ENCODE measurements at regions not wholly inside any gene's neighbourhood (a gene's known extent, or its start where the extent isn't known, plus 50 kb on each side); places are given as distances from the start of the nearest gene placed in this dataset.

GRCh38 chr12:116456330-116457082, 102.7 kb upstream of the MAP1LC3B2 start:
- peaks cover 0 to 18% (median 0%) of the 10 kb centered on the region in 3 donors for H3K4me1 ChIP-seq (ENCODE audit: control insufficient read depth in 3 of 3, insufficient read depth in 2 of 3, low read depth in 1 of 3, low read length in 2 of 3)
- no peak overlapping the region for H3K4me3 ChIP-seq (ENCODE audit: low read depth in 1 of 3, low read length in 3 of 3)
- no peaks in the 10 kb centered on the region for H3K36me3 ChIP-seq (ENCODE audit: control insufficient read depth in 3 of 3, insufficient read depth in 2 of 3, low read depth in 1 of 3, low read length in 3 of 3)
- peak overlapping the region in 2 of 3 donors; percentile 68 to 75 for H3K27ac ChIP-seq (ENCODE audit: low read depth in 1 of 3, low read length in 2 of 3)
- no peaks in the 10 kb centered on the region for H3K27me3 ChIP-seq (ENCODE audit: control insufficient read depth in 3 of 3, insufficient read depth in 3 of 3, low read length in 3 of 3)
- WGBS, 3 donors: 71 to 88% (median 86%) methylated on average over 13 to 14 of the region's 15 CpGs
- FAIRE-seq (no peak), DNase-seq (peak in 1 of 2 donors; percentile 33)
- H3K9me3 ChIP-seq (ENCODE audit: control insufficient read depth in 2 of 2, insufficient read depth in 1 of 2, low read depth in 1 of 2, low read length in 1 of 2): no peaks in the 10 kb centered on the region

GRCh38 chr12:116458492-116458891, 100.7 kb upstream of the MAP1LC3B2 start:
- WGBS, 3 donors: 88 to 90% (median 88%) methylated on average over 12 of the region's 12 CpGs
- H3K4me3 ChIP-seq (ENCODE audit: low read depth in 1 of 3, low read length in 3 of 3): no peak overlapping the region

DNA sequence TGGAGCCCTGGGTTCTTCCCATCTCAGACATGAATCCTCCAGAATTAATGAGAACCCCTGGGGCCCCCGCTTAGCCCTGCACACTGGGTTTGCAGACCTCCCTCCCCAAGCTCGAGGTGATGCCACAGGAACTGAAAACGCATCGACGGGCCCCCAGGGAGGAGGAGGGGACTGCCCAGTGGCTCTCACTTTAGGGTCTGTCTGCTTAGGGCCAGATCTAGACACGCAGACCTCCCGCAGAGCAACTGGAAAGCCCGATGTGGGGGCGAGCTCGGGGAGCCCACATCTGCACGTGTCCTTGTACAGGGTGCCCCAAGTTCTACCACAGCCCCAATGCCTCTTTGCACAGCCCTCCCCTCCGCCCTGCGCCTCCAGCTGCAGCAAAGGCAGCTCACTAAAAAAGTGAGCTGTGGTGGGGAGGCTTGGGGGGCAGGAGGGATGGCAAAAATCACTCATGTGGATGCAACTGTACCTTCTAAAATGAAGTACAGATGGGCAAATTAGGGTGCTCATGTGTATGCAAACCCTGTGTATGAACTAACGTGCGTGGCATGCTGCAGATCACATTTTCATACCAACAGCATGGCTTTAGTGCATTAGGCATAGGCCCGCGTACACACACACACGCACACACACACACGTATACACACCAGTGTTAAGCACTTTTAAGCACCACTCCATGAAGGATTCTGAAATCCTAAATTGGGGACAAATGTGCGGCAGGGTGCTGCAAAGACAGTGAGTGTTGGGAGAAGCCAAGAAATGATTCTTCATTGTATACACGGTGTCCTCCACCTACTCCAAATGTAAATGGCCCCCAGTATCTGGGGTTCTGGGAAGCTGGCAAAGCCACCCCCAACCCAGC, 99.9 kb upstream of the MAP1LC3B2 start:
- Histone ChIP-seq H3K36me3 (ENCODE audit: control insufficient read depth in 3 of 3, insufficient read depth in 2 of 3, low read depth in 1 of 3, low read length in 3 of 3) (no peaks in the 10 kb centered on the region), H3K27ac (ENCODE audit: low read depth in 1 of 3, low read length in 2 of 3) (no peak overlapping the region), H3K4me3 (ENCODE audit: low read depth in 1 of 3, low read length in 3 of 3) (no peak overlapping the region), H3K27me3 (ENCODE audit: control insufficient read depth in 3 of 3, insufficient read depth in 3 of 3, low read length in 3 of 3) (no peaks in the 10 kb centered on the region), H3K9me3 (ENCODE audit: control insufficient read depth in 2 of 2, insufficient read depth in 1 of 2, low read depth in 1 of 2, low read length in 1 of 2) (no peaks in the 10 kb centered on the region), H3K4me1 (ENCODE audit: control insufficient read depth in 3 of 3, insufficient read depth in 2 of 3, low read depth in 1 of 3, low read length in 2 of 3) (peaks cover 0 to 18% (median 0%) of the 10 kb centered on the region in 3 donors)
- no peak for DNase-seq
- no peak for FAIRE-seq
- 85 to 89% (median 88%) methylated on average over 21 of the region's 21 CpGs for WGBS, 3 donors

More at GRCh38 chr12:116458492-116458891, 100.7 kb upstream of the MAP1LC3B2 start:
- no peaks in the 10 kb centered on the region for H3K9me3 ChIP-seq (ENCODE audit: control insufficient read depth in 2 of 2, insufficient read depth in 1 of 2, low read depth in 1 of 2, low read length in 1 of 2)
- H3K27ac ChIP-seq (ENCODE audit: low read depth in 1 of 3, low read length in 2 of 3): no peak overlapping the region
- FAIRE-seq: no peak
- no peaks in the 10 kb centered on the region for H3K27me3 ChIP-seq (ENCODE audit: control insufficient read depth in 3 of 3, insufficient read depth in 3 of 3, low read length in 3 of 3)
- no peak for DNase-seq
- H3K36me3 ChIP-seq (ENCODE audit: control insufficient read depth in 3 of 3, insufficient read depth in 2 of 3, low read depth in 1 of 3, low read length in 3 of 3): no peaks in the 10 kb centered on the region
- peaks cover 0 to 18% (median 0%) of the 10 kb centered on the region in 3 donors for H3K4me1 ChIP-seq (ENCODE audit: control insufficient read depth in 3 of 3, insufficient read depth in 2 of 3, low read depth in 1 of 3, low read length in 2 of 3)

- FAIRE-seq (no peak), DNase-seq (peak; percentile 52 to 68)
- 17 to 53% (median 44%) methylated on average over 17 of the region's 17 CpGs for WGBS, 3 donors
- Histone ChIP-seq H3K27me3 (ENCODE audit: control insufficient read depth in 3 of 3, insufficient read depth in 3 of 3, low read length in 3 of 3) (no peaks in the 10 kb centered on the region), H3K4me3 (ENCODE audit: low read depth in 1 of 3, low read length in 3 of 3) (no peak overlapping the region), H3K36me3 (ENCODE audit: control insufficient read depth in 3 of 3, insufficient read depth in 2 of 3, low read depth in 1 of 3, low read length in 3 of 3) (no peaks in the 10 kb centered on the region), H3K4me1 (ENCODE audit: control insufficient read depth in 3 of 3, insufficient read depth in 2 of 3, low read depth in 1 of 3, low read length in 2 of 3) (peaks cover 0 to 12% (median 0%) of the 10 kb centered on the region in 3 donors), H3K9me3 (ENCODE audit: control insufficient read depth in 2 of 2, insufficient read depth in 1 of 2, low read depth in 1 of 2, low read length in 1 of 2) (no peaks in the 10 kb centered on the region), H3K27ac (ENCODE audit: low read depth in 1 of 3, low read length in 2 of 3) (peak overlapping the region in 2 of 3 donors; percentile 23 to 30)
Measured at GRCh38 chr12:116459916-116460663, 99.1 kb upstream of the MAP1LC3B2 start.

GRCh38 chr12:116461060-116461459, 98.1 kb upstream of the MAP1LC3B2 start:
- no peak for FAIRE-seq
- Histone ChIP-seq H3K4me1 (ENCODE audit: control insufficient read depth in 3 of 3, insufficient read depth in 2 of 3, low read depth in 1 of 3, low read length in 2 of 3) (peaks cover 0 to 7% (median 0%) of the 10 kb centered on the region in 3 donors), H3K27me3 (ENCODE audit: control insufficient read depth in 3 of 3, insufficient read depth in 3 of 3, low read length in 3 of 3) (no peaks in the 10 kb centered on the region), H3K36me3 (ENCODE audit: control insufficient read depth in 3 of 3, insufficient read depth in 2 of 3, low read depth in 1 of 3, low read length in 3 of 3) (no peaks in the 10 kb centered on the region), H3K4me3 (ENCODE audit: low read depth in 1 of 3, low read length in 3 of 3) (no peak overlapping the region), H3K27ac (ENCODE audit: low read depth in 1 of 3, low read length in 2 of 3) (no peak overlapping the region), H3K9me3 (ENCODE audit: control insufficient read depth in 2 of 2, insufficient read depth in 1 of 2, low read depth in 1 of 2, low read length in 1 of 2) (no peaks in the 10 kb centered on the region)
- 95 to 98% (median 97%) methylated on average over 6 of the region's 6 CpGs for WGBS, 3 donors
- no peak for DNase-seq

GRCh38 chr12:116463366-116463765, 95.8 kb upstream of the MAP1LC3B2 start:
- H3K27ac ChIP-seq (ENCODE audit: low read depth in 1 of 3, low read length in 2 of 3): no peak overlapping the region
- WGBS, 3 donors: 88 to 100% (median 97%) methylated on average over 1 of the region's 1 CpG
- no peak overlapping the region for H3K4me3 ChIP-seq (ENCODE audit: low read depth in 1 of 3, low read length in 3 of 3)
- no peaks in the 10 kb centered on the region for H3K27me3 ChIP-seq (ENCODE audit: control insufficient read depth in 3 of 3, insufficient read depth in 3 of 3, low read length in 3 of 3)
- no peak for DNase-seq
- H3K4me1 ChIP-seq (ENCODE audit: control insufficient read depth in 3 of 3, insufficient read depth in 2 of 3, low read depth in 1 of 3, low read length in 2 of 3): peaks cover 0 to 4% (median 0%) of the 10 kb centered on the region in 3 donors
- H3K36me3 ChIP-seq (ENCODE audit: control insufficient read depth in 3 of 3, insufficient read depth in 2 of 3, low read depth in 1 of 3, low read length in 3 of 3): no peaks in the 10 kb centered on the region
- H3K9me3 ChIP-seq (ENCODE audit: control insufficient read depth in 2 of 2, insufficient read depth in 1 of 2, low read depth in 1 of 2, low read length in 1 of 2): no peaks in the 10 kb centered on the region
- FAIRE-seq: no peak

- FAIRE-seq: no peak
Measured at GRCh38 chr12:116465407-116465806, 93.8 kb upstream of the MAP1LC3B2 start.

GRCh38 chr12:116465856-116466255, 93.3 kb upstream of the MAP1LC3B2 start:
- Histone ChIP-seq H3K27me3 (ENCODE audit: control insufficient read depth in 3 of 3, insufficient read depth in 3 of 3, low read length in 3 of 3) (no peaks in the 10 kb centered on the region), H3K4me3 (ENCODE audit: low read depth in 1 of 3, low read length in 3 of 3) (no peak overlapping the region), H3K4me1 (ENCODE audit: control insufficient read depth in 3 of 3, insufficient read depth in 2 of 3, low read depth in 1 of 3, low read length in 2 of 3) (no peaks in the 10 kb centered on the region), H3K9me3 (ENCODE audit: control insufficient read depth in 2 of 2, insufficient read depth in 1 of 2, low read depth in 1 of 2, low read length in 1 of 2) (no peaks in the 10 kb centered on the region), H3K36me3 (ENCODE audit: control insufficient read depth in 3 of 3, insufficient read depth in 2 of 3, low read depth in 1 of 3, low read length in 3 of 3) (no peaks in the 10 kb centered on the region), H3K27ac (ENCODE audit: low read depth in 1 of 3, low read length in 2 of 3) (no peak overlapping the region)
- DNase-seq (peak; percentile 11 to 51), FAIRE-seq (no peak)
- 7 to 55% (median 33%) methylated on average over 4 of the region's 4 CpGs for WGBS, 3 donors

More at GRCh38 chr12:116465407-116465806, 93.8 kb upstream of the MAP1LC3B2 start:
- Histone ChIP-seq H3K4me3 (ENCODE audit: low read depth in 1 of 3, low read length in 3 of 3) (no peak overlapping the region), H3K27ac (ENCODE audit: low read depth in 1 of 3, low read length in 2 of 3) (no peak overlapping the region), H3K4me1 (ENCODE audit: control insufficient read depth in 3 of 3, insufficient read depth in 2 of 3, low read depth in 1 of 3, low read length in 2 of 3) (peaks cover 0 to 1% (median 0%) of the 10 kb centered on the region in 3 donors), H3K27me3 (ENCODE audit: control insufficient read depth in 3 of 3, insufficient read depth in 3 of 3, low read length in 3 of 3) (no peaks in the 10 kb centered on the region), H3K9me3 (ENCODE audit: control insufficient read depth in 2 of 2, insufficient read depth in 1 of 2, low read depth in 1 of 2, low read length in 1 of 2) (no peaks in the 10 kb centered on the region), H3K36me3 (ENCODE audit: control insufficient read depth in 3 of 3, insufficient read depth in 2 of 3, low read depth in 1 of 3, low read length in 3 of 3) (no peaks in the 10 kb centered on the region)
- DNase-seq: no peak
- WGBS, 3 donors: 80 to 82% (median 81%) methylated on average over 3 of the region's 3 CpGs

All from small intestine (tissue), 7 donors.